ENCODE measurements at regions not wholly inside any gene's neighbourhood (a gene's known extent, or its start where the extent isn't known, plus 50 kb on each side); places are given as distances from the start of the nearest gene placed in this dataset.

- TF ChIP-seq, protein P1, sequence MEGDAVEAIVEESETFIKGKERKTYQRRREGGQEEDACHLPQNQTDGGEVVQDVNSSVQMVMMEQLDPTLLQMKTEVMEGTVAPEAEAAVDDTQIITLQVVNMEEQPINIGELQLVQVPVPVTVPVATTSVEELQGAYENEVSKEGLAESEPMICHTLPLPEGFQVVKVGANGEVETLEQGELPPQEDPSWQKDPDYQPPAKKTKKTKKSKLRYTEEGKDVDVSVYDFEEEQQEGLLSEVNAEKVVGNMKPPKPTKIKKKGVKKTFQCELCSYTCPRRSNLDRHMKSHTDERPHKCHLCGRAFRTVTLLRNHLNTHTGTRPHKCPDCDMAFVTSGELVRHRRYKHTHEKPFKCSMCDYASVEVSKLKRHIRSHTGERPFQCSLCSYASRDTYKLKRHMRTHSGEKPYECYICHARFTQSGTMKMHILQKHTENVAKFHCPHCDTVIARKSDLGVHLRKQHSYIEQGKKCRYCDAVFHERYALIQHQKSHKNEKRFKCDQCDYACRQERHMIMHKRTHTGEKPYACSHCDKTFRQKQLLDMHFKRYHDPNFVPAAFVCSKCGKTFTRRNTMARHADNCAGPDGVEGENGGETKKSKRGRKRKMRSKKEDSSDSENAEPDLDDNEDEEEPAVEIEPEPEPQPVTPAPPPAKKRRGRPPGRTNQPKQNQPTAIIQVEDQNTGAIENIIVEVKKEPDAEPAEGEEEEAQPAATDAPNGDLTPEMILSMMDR (IDR thresholded peaks at IDR 0.05; ENCODE audit: poor library complexity), result no peak
- TF ChIP-seq EZH2phosphoT487 (IDR thresholded peaks at IDR 0.05; ENCODE audit: low read depth, severe bottlenecking, unreplicated experiment) (no peak), EZH2 (IDR thresholded peaks at IDR 0.05; ENCODE audit: borderline replicate concordance) (no peak)
Observed at GRCh38 chr2:226600802-226601201, 198.8 kb downstream of the IRS1 start.

Measured in hepatocyte (in vitro differentiated cells).